K562 (cell line): ENCODE measurements at regions not wholly inside any gene's neighbourhood (a gene's known extent, or its start where the extent isn't known, plus 50 kb on each side); places are given as distances from the start of the nearest gene placed in this dataset.

ENCODE experiments used
- ATAC-seq: fragments of 200-7000 bp; cut with Tn5 transposase; 3 replicates; pipeline ENCODE4 v1.9.1; 2020; ENCODE audit warnings: moderate library complexity
- BruUV-seq: library from RNA; stranded (reverse); fragments of 400-500 nt; replicated peaks from 2 replicates; lab custom pipeline; 2021; lab: Mats Ljungman, UMichigan
- CTCF ChIA-PET: fragments of 300-600 bp; formaldehyde crosslinking; extraction: SDS; loops from one replicate; lab custom pipeline; 2021; ENCODE audit warnings: low intra/inter-chr PET ratio; lab: Yijun Ruan, JAX
- POLR2A ChIA-PET: fragments of 300-600, 350-650 bp; sonication (Branson Sonifier 250); formaldehyde crosslinking; extraction: SDS; loops from one replicate; lab custom pipeline; 2021; ENCODE audit warnings: antibody characterized with exemption, inconsistent platforms; lab: Yijun Ruan, JAX
- DNase-seq, 4 experiments: peaks; one replicate each; pipeline versions ENCODE4 v3.0.0 to v3.0.0-alpha.2; 2011 to 2018; ENCODE audit warnings: low spot score in 3 of 4, mixed read lengths in 3 of 4; ENCODE audit errors: extremely low read depth in 1 of 4
- FAIRE-seq: peaks from 2 replicates; lab custom pipeline; 2011; peaks lifted over from hg19 to GRCh38; lab: Jason Lieb, UNC
- H2AFZ ChIP-seq: 2 replicates; pipeline ENCODE4 v1.6.0; 2011; ENCODE audit warnings: low read depth, low read length, control low read depth, inconsistent platforms
- H3K27ac ChIP-seq: fragments of 200-600 bp; 3 replicates; pipeline ENCODE4 v1.8.0; 2011; ENCODE audit warnings: low read depth, mild to moderate bottlenecking, control low read depth, inconsistent platforms, low read length, moderate library complexity, mixed read lengths; ENCODE audit errors: extremely low read depth
- H3K27me3 ChIP-seq, 2 experiments: fragments of 300-600 bp in 1 of 2; 2 replicates in 1 of 2; 3 replicates in 1 of 2; pipeline versions ENCODE4 v1.6.0 to v1.8.0; 2011; ENCODE audit warnings: inconsistent platforms in 2 of 2, low read length in 2 of 2, mild to moderate bottlenecking in 1 of 2, mixed read lengths in 1 of 2, moderate library complexity in 1 of 2; ENCODE audit not compliant: control insufficient read depth in 2 of 2, insufficient read depth in 2 of 2
- H3K36me3 ChIP-seq: fragments of 300-600 bp; 3 replicates; pipeline ENCODE4 v1.8.0; 2011; ENCODE audit warnings: mild to moderate bottlenecking, low read length, inconsistent platforms; ENCODE audit not compliant: control insufficient read depth, insufficient read depth
- H3K4me1 ChIP-seq, 2 experiments: fragments of 200-600 bp in 1 of 2; replicated peaks in 1 of 2; 2 replicates in 1 of 2; 3 replicates in 1 of 2; pipeline versions ENCODE4 v1.5.1 to v1.8.0; 2011; ENCODE audit warnings: inconsistent platforms in 2 of 2, low read length in 2 of 2, mild to moderate bottlenecking in 1 of 2, mixed read lengths in 1 of 2, moderate library complexity in 1 of 2; ENCODE audit not compliant: control insufficient read depth in 2 of 2, insufficient read depth in 2 of 2
- H3K4me2 ChIP-seq: 2 replicates; pipeline ENCODE4 v1.6.1; 2011; ENCODE audit warnings: low read length, control low read depth, inconsistent platforms, mixed read lengths; ENCODE audit not compliant: insufficient read depth
- H3K4me3 ChIP-seq: fragments of 200-600 bp; sonication (generic), shearing (Covaris generic); 2 replicates; pipeline ENCODE4 v1.5.1; 2016; ENCODE audit warnings: control low read depth, inconsistent platforms
- H3K79me2 ChIP-seq: fragments of 200-600 bp; 3 replicates; pipeline ENCODE4 v1.8.0; 2011; ENCODE audit warnings: low read length, inconsistent platforms; ENCODE audit not compliant: control insufficient read depth, insufficient read depth
- H3K9ac ChIP-seq, 2 experiments: 2 replicates each; pipeline versions ENCODE4 v1.6.0 to v1.6.1; 2011; ENCODE audit warnings: low read depth in 2 of 2, low read length in 2 of 2, control low read depth in 1 of 2, inconsistent platforms in 1 of 2, mild to moderate bottlenecking in 1 of 2, mixed read lengths in 1 of 2; ENCODE audit not compliant: insufficient read depth in 1 of 2
- H3K9me1 ChIP-seq: one replicate; pipeline ENCODE4 v1.6.0; 2011; ENCODE audit warnings: inconsistent platforms, mild to moderate bottlenecking, low read length, moderate library complexity; ENCODE audit not compliant: control insufficient read depth, insufficient read depth
- H3K9me3 ChIP-seq: replicated peaks from 2 replicates; pipeline ENCODE4 v1.5.1; 2011; ENCODE audit warnings: low read depth, low read length, inconsistent platforms; ENCODE audit not compliant: control insufficient read depth, insufficient read depth
- H4K20me1 ChIP-seq: replicated peaks from 2 replicates; pipeline ENCODE4 v1.6.1; 2011; ENCODE audit warnings: low read length, inconsistent platforms, mixed read lengths; ENCODE audit not compliant: control insufficient read depth, insufficient read depth
- GATAD2A ChIP-seq: fragments of 450-650 bp; IDR thresholded peaks from 2 replicates; pipeline ENCODE4 v1.6.1; 2017
- MYNN ChIP-seq, 2 experiments: sonication (generic); formaldehyde crosslinking in 1 of 2; IDR thresholded peaks; 2 replicates each; pipeline versions ENCODE4 v1.5.0 to v1.6.1; 2016 to 2020; ENCODE audit warnings: antibody characterized with exemption in 1 of 2, missing genetic modification reagents in 1 of 2
- RBM15 ChIP-seq: fragments of 200-400 bp; formaldehyde crosslinking; IDR thresholded peaks from 2 replicates; pipeline ENCODE4 v1.6.1; 2018; ENCODE audit warnings: mild to moderate bottlenecking, low read length, moderate library complexity; ENCODE audit not compliant: insufficient read depth
- WGBS: fragments of 100-300 bp; shearing (Covaris generic); methylation state at CpG from one replicate; pipeline ENCODE4 v1.1.6; 2016; ENCODE audit warnings: low coverage, mixed read lengths; ENCODE audit not compliant: insufficient coverage; ENCODE audit errors: missing lambda C conversion rate; 5-methylcytosine and 5-hydroxymethylcytosine counted together
- in situ Hi-C: fragments of 300-500 bp; cut with MboI; formaldehyde crosslinking; loops from 4 replicates; pipeline ENCODE4 v1.15.0; 2018; ENCODE audit warnings: inconsistent platforms, mixed read lengths
- intact Hi-C: fragments of 100-400 bp; cut with micrococcal nuclease; formaldehyde crosslinking; loops from 2 replicates; pipeline ENCODE4 v1.14.2; 2022
- TF ChIP-seq, protein P1 (sequence below): sonication (generic); formaldehyde crosslinking; IDR thresholded peaks from 2 replicates; pipeline ENCODE4 v1.8.0; 2023; ENCODE audit warnings: missing genetic modification reagents, mild to moderate bottlenecking, borderline replicate concordance
- TF ChIP-seq, protein P2 (sequence below): fragments of 250-450 bp; sonication (Bioruptor Pico); IDR thresholded peaks from 2 replicates; pipeline ENCODE4 v1.8.0; 2022; ENCODE audit warnings: moderate library complexity, mild to moderate bottlenecking, inconsistent platforms

- BruUV-seq = no TSS peak
- in situ Hi-C loops (no loop called here), intact Hi-C loops (no loop called here)
- CTCF ChIA-PET = no interaction called here
- no peak overlapping the region for H3K4me2 ChIP-seq
- H3K36me3 ChIP-seq = no peaks in the 10 kb centered on the region
- no peak overlapping the region for H3K27ac ChIP-seq
- POLR2A ChIA-PET = no interaction called here
- H3K9me1 ChIP-seq = no peaks in the 10 kb centered on the region
- no peaks in the 10 kb centered on the region for H3K4me1 ChIP-seq
- ATAC-seq = no peak
- H3K9me3 ChIP-seq = no peaks in the 10 kb centered on the region
- H3K27me3 ChIP-seq = no peaks in the 10 kb centered on the region
- no peaks in the 10 kb centered on the region for H4K20me1 ChIP-seq
- H2AFZ ChIP-seq = no peak overlapping the region
- H3K9ac ChIP-seq = no peak overlapping the region
- FAIRE-seq = no peak
- no peak for DNase-seq
- no peaks in the 10 kb centered on the region for H3K79me2 ChIP-seq
- no peak overlapping the region for H3K4me3 ChIP-seq
- WGBS = 0% methylated on average over 4 of the region's 4 CpGs
- TF ChIP-seq RBM15 (no peak), GATAD2A (no peak), MYNN (IDR thresholded peaks at IDR 0.05) (no peak), MYNN (CRISPR knock-in tag; IDR thresholded peaks at IDR 0.05) (no peak)
- TF ChIP-seq, protein P1, sequence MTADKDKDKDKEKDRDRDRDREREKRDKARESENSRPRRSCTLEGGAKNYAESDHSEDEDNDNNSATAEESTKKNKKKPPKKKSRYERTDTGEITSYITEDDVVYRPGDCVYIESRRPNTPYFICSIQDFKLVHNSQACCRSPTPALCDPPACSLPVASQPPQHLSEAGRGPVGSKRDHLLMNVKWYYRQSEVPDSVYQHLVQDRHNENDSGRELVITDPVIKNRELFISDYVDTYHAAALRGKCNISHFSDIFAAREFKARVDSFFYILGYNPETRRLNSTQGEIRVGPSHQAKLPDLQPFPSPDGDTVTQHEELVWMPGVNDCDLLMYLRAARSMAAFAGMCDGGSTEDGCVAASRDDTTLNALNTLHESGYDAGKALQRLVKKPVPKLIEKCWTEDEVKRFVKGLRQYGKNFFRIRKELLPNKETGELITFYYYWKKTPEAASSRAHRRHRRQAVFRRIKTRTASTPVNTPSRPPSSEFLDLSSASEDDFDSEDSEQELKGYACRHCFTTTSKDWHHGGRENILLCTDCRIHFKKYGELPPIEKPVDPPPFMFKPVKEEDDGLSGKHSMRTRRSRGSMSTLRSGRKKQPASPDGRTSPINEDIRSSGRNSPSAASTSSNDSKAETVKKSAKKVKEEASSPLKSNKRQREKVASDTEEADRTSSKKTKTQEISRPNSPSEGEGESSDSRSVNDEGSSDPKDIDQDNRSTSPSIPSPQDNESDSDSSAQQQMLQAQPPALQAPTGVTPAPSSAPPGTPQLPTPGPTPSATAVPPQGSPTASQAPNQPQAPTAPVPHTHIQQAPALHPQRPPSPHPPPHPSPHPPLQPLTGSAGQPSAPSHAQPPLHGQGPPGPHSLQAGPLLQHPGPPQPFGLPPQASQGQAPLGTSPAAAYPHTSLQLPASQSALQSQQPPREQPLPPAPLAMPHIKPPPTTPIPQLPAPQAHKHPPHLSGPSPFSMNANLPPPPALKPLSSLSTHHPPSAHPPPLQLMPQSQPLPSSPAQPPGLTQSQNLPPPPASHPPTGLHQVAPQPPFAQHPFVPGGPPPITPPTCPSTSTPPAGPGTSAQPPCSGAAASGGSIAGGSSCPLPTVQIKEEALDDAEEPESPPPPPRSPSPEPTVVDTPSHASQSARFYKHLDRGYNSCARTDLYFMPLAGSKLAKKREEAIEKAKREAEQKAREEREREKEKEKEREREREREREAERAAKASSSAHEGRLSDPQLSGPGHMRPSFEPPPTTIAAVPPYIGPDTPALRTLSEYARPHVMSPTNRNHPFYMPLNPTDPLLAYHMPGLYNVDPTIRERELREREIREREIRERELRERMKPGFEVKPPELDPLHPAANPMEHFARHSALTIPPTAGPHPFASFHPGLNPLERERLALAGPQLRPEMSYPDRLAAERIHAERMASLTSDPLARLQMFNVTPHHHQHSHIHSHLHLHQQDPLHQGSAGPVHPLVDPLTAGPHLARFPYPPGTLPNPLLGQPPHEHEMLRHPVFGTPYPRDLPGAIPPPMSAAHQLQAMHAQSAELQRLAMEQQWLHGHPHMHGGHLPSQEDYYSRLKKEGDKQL (CRISPR knock-in tag) = no peak
- TF ChIP-seq, protein P2, sequence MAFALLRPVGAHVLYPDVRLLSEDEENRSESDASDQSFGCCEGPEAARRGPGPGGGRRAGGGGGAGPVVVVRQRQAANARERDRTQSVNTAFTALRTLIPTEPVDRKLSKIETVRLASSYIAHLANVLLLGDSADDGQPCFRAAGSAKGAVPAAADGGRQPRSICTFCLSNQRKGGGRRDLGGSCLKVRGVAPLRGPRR (CRISPR knock-in tag) = no peak
Observed at GRCh38 chr13:104817271-104817670, 1718.2 kb downstream of the EFNB2 start.
